ENCODE measurements at regions not wholly inside any gene's neighbourhood (a gene's known extent, or its start where the extent isn't known, plus 50 kb on each side); places are given as distances from the start of the nearest gene placed in this dataset.
A peak's percentile ranks its signal among the peaks of the same experiment; 100 is the strongest.
"Not testable (repeated sequence)": the region's sequence is repeated elsewhere in the genome, so short reads cannot be mapped to it uniquely, and the experiment has no call there.

- DNase-seq (ENCODE audit: low read depth): no peak
Observed at GRCh38 chr1:159641221-159641620, 53.6 kb downstream of the APCS start.

- DNase-seq (ENCODE audit: low read depth): no peak
Observed at GRCh38 chr1:159646687-159647086, 59.1 kb downstream of the APCS start.

- DNase-seq (ENCODE audit: low read depth): no peak
Observed at GRCh38 chr1:159647616-159648015, 60.0 kb downstream of the APCS start.

- no peak for DNase-seq (ENCODE audit: low read depth)
Observed at GRCh38 chr1:159652506-159652905, 61.9 kb downstream of the CRP start.

- DNase-seq (ENCODE audit: low read depth): peak; percentile 44
Observed at GRCh38 chr1:159653201-159653600, 61.2 kb downstream of the CRP start.

GRCh38 chr1:159657477-159657876 lies 56.9 kb downstream of the CRP start:
- DNase-seq (ENCODE audit: low read depth): not testable (repeated sequence)
